ENCODE measurements at regions not wholly inside any gene's neighbourhood (a gene's known extent, or its start where the extent isn't known, plus 50 kb on each side); places are given as distances from the start of the nearest gene placed in this dataset.

DNA sequence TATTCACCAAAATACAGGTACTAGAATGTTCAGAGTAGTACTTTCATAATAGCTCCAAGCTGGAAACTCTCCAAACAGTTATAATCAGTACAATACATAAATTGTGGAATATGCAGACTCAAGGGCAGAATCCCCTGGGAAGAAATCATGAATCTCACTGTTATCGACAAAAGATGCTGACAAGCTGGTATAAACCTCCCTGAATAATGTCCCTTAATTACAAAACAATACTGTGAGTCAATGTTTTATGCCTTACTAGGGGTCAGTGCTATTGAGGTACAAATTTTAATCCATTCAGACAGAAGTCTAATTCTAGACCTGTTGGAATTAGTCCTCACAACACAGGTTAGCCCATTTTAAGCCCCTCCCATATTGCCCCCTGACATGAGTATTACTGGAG lies 532.3 kb downstream of the DTWD2 start:
- Mint-ChIP-seq H3K4me1 (peaks cover 15 to 25% of the 10 kb centered on the region in 2 experiments), H3K9me3 (peaks cover 3 to 10% of the 10 kb centered on the region in 2 experiments; a peak in 3 of 5 replicates), H3K27me3 (ENCODE audit: low read depth) (no peaks in the 10 kb centered on the region), H3K27ac (no peak overlapping the region), H3K36me3 (ENCODE audit: insufficient read depth in 1 of 3, low read depth in 3 of 3) (peaks cover 0 to 12% (median 2%) of the 10 kb centered on the region in 3 experiments; a peak in 3 of 7 replicates), H3K4me3 (no peak overlapping the region)
- DNase-seq: no peak
- no peak overlapping the region for H3K14ac ChIP-seq (ENCODE audit: insufficient read depth, low read length)
- H3K18ac ChIP-seq (ENCODE audit: insufficient read length, low read depth, low read length): no peak overlapping the region
- H2AFZ ChIP-seq (ENCODE audit: low read length): no peak overlapping the region
- no peak overlapping the region for H4K91ac ChIP-seq (ENCODE audit: insufficient read length, low read depth, low read length)
- H3K27me3 ChIP-seq (ENCODE audit: insufficient read depth, low read length): no peaks in the 10 kb centered on the region
- WGBS (ENCODE audit: extremely low coverage, insufficient read length, low lambda C conversion rate): no CpG with 5 or more reads among the region's 1 CpG
- H3T11ph ChIP-seq (ENCODE audit: low read length): no peak overlapping the region
- no peaks in the 10 kb centered on the region for H3K23me2 ChIP-seq (ENCODE audit: insufficient read length, low read depth, low read length, poor library complexity, severe bottlenecking)
- no peak overlapping the region for H2BK5ac ChIP-seq (ENCODE audit: insufficient read length, low read length)
- H2AK5ac ChIP-seq (ENCODE audit: insufficient read length, low read length): no peak overlapping the region
- no peak overlapping the region for H3K56ac ChIP-seq (ENCODE audit: insufficient read length, low read depth, low read length)
- no peak overlapping the region for H4K5ac ChIP-seq (ENCODE audit: insufficient read length, low read depth, low read length)
- H4K8ac ChIP-seq (replicated peaks; ENCODE audit: insufficient read length, low read depth, low read length): no peak overlapping the region
- H3K9me3 ChIP-seq (ENCODE audit: control insufficient read depth, low read depth, low read length): no peaks in the 10 kb centered on the region
- H2BK120ac ChIP-seq (ENCODE audit: low read depth, low read length, poor library complexity, severe bottlenecking): no peak overlapping the region
- H3K27ac ChIP-seq (ENCODE audit: insufficient read length, low read depth, low read length): no peak overlapping the region
- 0 out of 2 replicates have a peak, but pooled peaks cover 2% of the 10 kb centered on the region for H3K4me1 ChIP-seq (ENCODE audit: insufficient read depth, low read length)
- no peak overlapping the region for H2BK20ac ChIP-seq (ENCODE audit: low read depth, low read length, poor library complexity, severe bottlenecking)
- no peaks in the 10 kb centered on the region for H3K79me2 ChIP-seq (ENCODE audit: insufficient read depth, low read length)
- H3K4ac ChIP-seq (ENCODE audit: low read depth, low read length): no peak overlapping the region
- H4K20me1 ChIP-seq (ENCODE audit: control insufficient read depth, insufficient read depth, insufficient read length): no peaks in the 10 kb centered on the region
- no peak overlapping the region for H3K4me2 ChIP-seq (ENCODE audit: insufficient read depth, insufficient read length, low read length)
- no peak overlapping the region for H2BK12ac ChIP-seq (ENCODE audit: insufficient read length, low read depth, low read length)
- H3K9ac ChIP-seq (ENCODE audit: extremely low read depth, insufficient read length, low read length): no peak overlapping the region
- no peak overlapping the region for H2BK15ac ChIP-seq (ENCODE audit: low read depth, low read length)
- TF ChIP-seq, protein P1, sequence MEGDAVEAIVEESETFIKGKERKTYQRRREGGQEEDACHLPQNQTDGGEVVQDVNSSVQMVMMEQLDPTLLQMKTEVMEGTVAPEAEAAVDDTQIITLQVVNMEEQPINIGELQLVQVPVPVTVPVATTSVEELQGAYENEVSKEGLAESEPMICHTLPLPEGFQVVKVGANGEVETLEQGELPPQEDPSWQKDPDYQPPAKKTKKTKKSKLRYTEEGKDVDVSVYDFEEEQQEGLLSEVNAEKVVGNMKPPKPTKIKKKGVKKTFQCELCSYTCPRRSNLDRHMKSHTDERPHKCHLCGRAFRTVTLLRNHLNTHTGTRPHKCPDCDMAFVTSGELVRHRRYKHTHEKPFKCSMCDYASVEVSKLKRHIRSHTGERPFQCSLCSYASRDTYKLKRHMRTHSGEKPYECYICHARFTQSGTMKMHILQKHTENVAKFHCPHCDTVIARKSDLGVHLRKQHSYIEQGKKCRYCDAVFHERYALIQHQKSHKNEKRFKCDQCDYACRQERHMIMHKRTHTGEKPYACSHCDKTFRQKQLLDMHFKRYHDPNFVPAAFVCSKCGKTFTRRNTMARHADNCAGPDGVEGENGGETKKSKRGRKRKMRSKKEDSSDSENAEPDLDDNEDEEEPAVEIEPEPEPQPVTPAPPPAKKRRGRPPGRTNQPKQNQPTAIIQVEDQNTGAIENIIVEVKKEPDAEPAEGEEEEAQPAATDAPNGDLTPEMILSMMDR (conservative IDR thresholded peaks at IDR 0.05): no peak
- H3K23ac ChIP-seq (ENCODE audit: insufficient read length, low read depth, low read length): no peak overlapping the region
- no peaks in the 10 kb centered on the region for H3K79me1 ChIP-seq (ENCODE audit: insufficient read depth, low read depth, low read length, poor library complexity, severe bottlenecking)
